ENCODE measurements at regions not wholly inside any gene's neighbourhood (a gene's known extent, or its start where the extent isn't known, plus 50 kb on each side); places are given as distances from the start of the nearest gene placed in this dataset.

- no peak for DNase-seq (ENCODE audit: low read depth in 6 of 9, low spot score in 9 of 9)
- 96% methylated on average over 3 of the region's 3 CpGs for WGBS
- H3K4me1 ChIP-seq (ENCODE audit: control insufficient read depth in 2 of 2, insufficient read depth in 2 of 2, low read length in 2 of 2) = no peaks in the 10 kb centered on the region
- H3K27ac ChIP-seq (ENCODE audit: low read depth in 1 of 2, low read length in 1 of 2) = no peak overlapping the region
- H3K9me3 ChIP-seq (ENCODE audit: control insufficient read depth in 2 of 2, insufficient read depth in 1 of 2, low read length in 1 of 2) = no peaks in the 10 kb centered on the region
- H3K4me3 ChIP-seq (ENCODE audit: low read length in 2 of 2) = no peak overlapping the region
- H3K36me3 ChIP-seq (ENCODE audit: control insufficient read depth in 2 of 2, insufficient read depth in 2 of 2, low read length in 1 of 2) = no peaks in the 10 kb centered on the region
- no peaks in the 10 kb centered on the region for H3K27me3 ChIP-seq (ENCODE audit: control insufficient read depth in 2 of 2, insufficient read depth in 1 of 2, low read length in 1 of 2)
These were observed 164.7 kb upstream of the SLCO3A1 start for GRCh38 chr15:91688811-91689210.

DNA sequence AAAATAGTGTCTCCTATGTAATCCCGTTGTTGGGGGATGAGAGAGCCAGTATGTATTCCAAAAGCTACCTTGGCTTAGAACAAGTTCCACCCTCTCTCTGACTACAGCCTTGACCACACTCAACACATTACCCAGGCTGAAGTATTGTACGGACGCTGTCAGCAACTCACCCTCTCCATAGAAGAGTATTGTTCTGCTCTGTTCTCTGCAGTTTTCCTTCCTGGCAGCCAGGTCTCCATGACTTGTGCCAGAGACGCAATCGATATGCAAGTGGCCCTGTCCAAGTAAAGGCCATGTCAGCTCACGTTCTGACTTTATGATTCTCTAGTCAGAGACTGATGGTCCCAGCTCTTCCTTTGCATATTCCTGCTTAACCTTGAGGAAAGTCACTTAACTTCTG, 164.1 kb upstream of the SLCO3A1 start:
- WGBS = 97% methylated on average over 6 of the region's 6 CpGs
- Histone ChIP-seq H3K27me3 (ENCODE audit: control insufficient read depth in 2 of 2, insufficient read depth in 1 of 2, low read length in 1 of 2) (no peaks in the 10 kb centered on the region), H3K4me3 (ENCODE audit: low read length in 2 of 2) (no peak overlapping the region)

DNA sequence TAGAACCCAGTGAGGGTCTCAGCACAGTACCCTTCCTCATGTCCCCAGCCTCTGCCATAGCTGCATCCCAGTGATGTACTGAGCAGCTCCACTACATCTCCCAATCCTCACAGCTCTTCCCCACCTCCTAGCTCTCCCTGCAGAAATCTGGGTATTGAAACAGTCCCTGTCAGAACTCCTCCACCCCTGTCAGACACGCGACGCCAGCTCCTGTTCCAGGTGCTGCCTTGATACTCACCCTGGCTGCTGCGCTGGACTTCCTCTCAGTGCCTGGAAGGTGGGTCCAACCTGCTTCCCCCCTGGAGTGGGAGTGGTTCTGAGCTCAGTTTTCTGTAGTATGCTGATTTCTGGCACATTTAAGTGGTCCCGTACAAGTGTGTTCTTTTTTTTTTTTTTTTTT, 160.9 kb upstream of the SLCO3A1 start:
- 98% methylated on average over 5 of the region's 5 CpGs for WGBS
- H3K36me3 ChIP-seq (ENCODE audit: control insufficient read depth in 2 of 2, insufficient read depth in 2 of 2, low read length in 1 of 2) = no peaks in the 10 kb centered on the region
- H3K4me3 ChIP-seq (ENCODE audit: low read length in 2 of 2) = no peak overlapping the region
- no peaks in the 10 kb centered on the region for H3K27me3 ChIP-seq (ENCODE audit: control insufficient read depth in 2 of 2, insufficient read depth in 1 of 2, low read length in 1 of 2)
- no peak overlapping the region for H3K27ac ChIP-seq (ENCODE audit: low read depth in 1 of 2, low read length in 1 of 2)
- H3K4me1 ChIP-seq (ENCODE audit: control insufficient read depth in 2 of 2, insufficient read depth in 2 of 2, low read length in 2 of 2) = no peaks in the 10 kb centered on the region
- no peak for DNase-seq (ENCODE audit: low read depth in 6 of 9, low spot score in 9 of 9)
- H3K9me3 ChIP-seq (ENCODE audit: control insufficient read depth in 2 of 2, insufficient read depth in 1 of 2, low read length in 1 of 2) = no peaks in the 10 kb centered on the region

More for the DNA sequence above, 164.1 kb upstream of the SLCO3A1 start:
- Histone ChIP-seq H3K9me3 (ENCODE audit: control insufficient read depth in 2 of 2, insufficient read depth in 1 of 2, low read length in 1 of 2) (no peaks in the 10 kb centered on the region), H3K27ac (ENCODE audit: low read depth in 1 of 2, low read length in 1 of 2) (no peak overlapping the region), H3K36me3 (ENCODE audit: control insufficient read depth in 2 of 2, insufficient read depth in 2 of 2, low read length in 1 of 2) (no peaks in the 10 kb centered on the region), H3K4me1 (ENCODE audit: control insufficient read depth in 2 of 2, insufficient read depth in 2 of 2, low read length in 2 of 2) (no peaks in the 10 kb centered on the region)
- DNase-seq (ENCODE audit: low read depth in 6 of 9, low spot score in 9 of 9) = no peak

DNA sequence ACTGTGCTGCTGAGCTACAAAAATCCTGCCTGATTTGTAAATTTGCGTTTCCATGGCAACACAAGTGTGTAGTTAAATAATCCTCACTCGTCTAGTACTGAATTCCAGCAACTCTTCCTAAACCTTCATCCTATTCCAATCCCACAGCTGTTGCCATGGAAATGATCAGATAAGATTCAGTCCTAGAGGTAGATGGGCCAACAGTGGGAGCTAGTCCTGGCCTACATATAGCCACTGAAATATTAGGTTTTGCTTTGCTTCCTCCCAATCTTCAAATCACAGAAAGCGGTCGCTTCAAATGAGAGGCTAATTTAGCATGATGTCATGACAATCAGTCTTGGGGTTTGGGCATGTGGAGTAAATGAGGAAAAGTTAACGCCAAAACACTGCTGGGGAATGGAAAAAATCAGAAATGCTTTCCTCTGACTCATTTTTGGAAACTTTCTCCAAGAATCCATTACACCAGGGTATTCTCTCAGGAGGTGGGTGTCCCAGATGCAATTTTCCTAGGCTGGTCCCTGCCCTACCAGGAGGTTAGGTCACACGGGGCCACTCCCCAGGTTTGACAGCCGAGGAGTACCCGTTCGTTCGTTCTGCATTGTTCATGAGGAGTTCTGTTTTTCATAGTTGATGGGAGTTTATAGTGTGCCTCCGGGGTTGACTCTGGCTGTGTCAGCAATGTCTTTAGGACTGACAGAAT, 159.2 kb upstream of the SLCO3A1 start:
- DNase-seq (ENCODE audit: low read depth in 6 of 9, low spot score in 9 of 9) = no peak
- H3K27me3 ChIP-seq (ENCODE audit: control insufficient read depth in 2 of 2, insufficient read depth in 1 of 2, low read length in 1 of 2) = no peaks in the 10 kb centered on the region

DNA sequence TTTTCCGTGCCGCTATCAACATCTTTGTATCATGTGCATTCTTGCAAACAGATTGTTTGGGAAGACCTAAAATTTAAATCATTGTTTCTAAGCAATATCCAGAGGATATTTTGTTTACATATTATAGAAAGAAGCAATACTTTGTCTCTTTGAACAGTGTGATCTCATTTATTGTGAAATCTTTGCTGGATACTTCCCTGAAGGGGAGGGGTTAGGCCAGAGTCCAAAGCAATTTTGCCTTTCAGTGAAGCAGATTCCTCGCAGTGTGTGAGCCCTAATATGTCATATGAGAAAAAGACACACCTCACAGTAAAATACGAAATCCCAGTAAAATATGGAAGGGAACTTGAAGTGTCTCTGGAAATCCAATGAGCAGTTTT, 158.7 kb upstream of the SLCO3A1 start:
- H3K27ac ChIP-seq (ENCODE audit: low read depth in 1 of 2, low read length in 1 of 2) = peak overlapping the region; percentile 68 to 69
- no peaks in the 10 kb centered on the region for H3K27me3 ChIP-seq (ENCODE audit: control insufficient read depth in 2 of 2, insufficient read depth in 1 of 2, low read length in 1 of 2)
- no peaks in the 10 kb centered on the region for H3K4me1 ChIP-seq (ENCODE audit: control insufficient read depth in 2 of 2, insufficient read depth in 2 of 2, low read length in 2 of 2)
- no peak for DNase-seq (ENCODE audit: low read depth in 6 of 9, low spot score in 9 of 9)
- 96% methylated on average over 4 of the region's 4 CpGs for WGBS
- no peaks in the 10 kb centered on the region for H3K9me3 ChIP-seq (ENCODE audit: control insufficient read depth in 2 of 2, insufficient read depth in 1 of 2, low read length in 1 of 2)
- no peak overlapping the region for H3K4me3 ChIP-seq (ENCODE audit: low read length in 2 of 2)
- no peaks in the 10 kb centered on the region for H3K36me3 ChIP-seq (ENCODE audit: control insufficient read depth in 2 of 2, insufficient read depth in 2 of 2, low read length in 1 of 2)

More for the DNA sequence above, 159.2 kb upstream of the SLCO3A1 start:
- Histone ChIP-seq H3K9me3 (ENCODE audit: control insufficient read depth in 2 of 2, insufficient read depth in 1 of 2, low read length in 1 of 2) (no peaks in the 10 kb centered on the region), H3K36me3 (ENCODE audit: control insufficient read depth in 2 of 2, insufficient read depth in 2 of 2, low read length in 1 of 2) (no peaks in the 10 kb centered on the region), H3K4me1 (ENCODE audit: control insufficient read depth in 2 of 2, insufficient read depth in 2 of 2, low read length in 2 of 2) (no peaks in the 10 kb centered on the region), H3K27ac (ENCODE audit: low read depth in 1 of 2, low read length in 1 of 2) (peak overlapping the region; percentile 68 to 69), H3K4me3 (ENCODE audit: low read length in 2 of 2) (no peak overlapping the region)
- WGBS = 95% methylated on average over 11 of the region's 11 CpGs

GRCh38 chr15:91695799-91696198, 157.7 kb upstream of the SLCO3A1 start:
- H3K4me3 ChIP-seq (ENCODE audit: low read length in 2 of 2) = no peak overlapping the region
- no peak overlapping the region for H3K27ac ChIP-seq (ENCODE audit: low read depth in 1 of 2, low read length in 1 of 2)
- H3K4me1 ChIP-seq (ENCODE audit: control insufficient read depth in 2 of 2, insufficient read depth in 2 of 2, low read length in 2 of 2) = no peaks in the 10 kb centered on the region
- 98% methylated on average over 8 of the region's 8 CpGs for WGBS
- H3K9me3 ChIP-seq (ENCODE audit: control insufficient read depth in 2 of 2, insufficient read depth in 1 of 2, low read length in 1 of 2) = no peaks in the 10 kb centered on the region
- DNase-seq (ENCODE audit: low read depth in 6 of 9, low spot score in 9 of 9) = no peak
- no peaks in the 10 kb centered on the region for H3K36me3 ChIP-seq (ENCODE audit: control insufficient read depth in 2 of 2, insufficient read depth in 2 of 2, low read length in 1 of 2)
- no peaks in the 10 kb centered on the region for H3K27me3 ChIP-seq (ENCODE audit: control insufficient read depth in 2 of 2, insufficient read depth in 1 of 2, low read length in 1 of 2)

GRCh38 chr15:91696981-91697380, 156.5 kb upstream of the SLCO3A1 start:
- Histone ChIP-seq H3K9me3 (ENCODE audit: control insufficient read depth in 2 of 2, insufficient read depth in 1 of 2, low read length in 1 of 2) (no peaks in the 10 kb centered on the region), H3K36me3 (ENCODE audit: control insufficient read depth in 2 of 2, insufficient read depth in 2 of 2, low read length in 1 of 2) (no peaks in the 10 kb centered on the region), H3K4me3 (ENCODE audit: low read length in 2 of 2) (no peak overlapping the region), H3K27me3 (ENCODE audit: control insufficient read depth in 2 of 2, insufficient read depth in 1 of 2, low read length in 1 of 2) (no peaks in the 10 kb centered on the region), H3K4me1 (ENCODE audit: control insufficient read depth in 2 of 2, insufficient read depth in 2 of 2, low read length in 2 of 2) (no peaks in the 10 kb centered on the region), H3K27ac (ENCODE audit: low read depth in 1 of 2, low read length in 1 of 2) (no peak overlapping the region)
- DNase-seq (ENCODE audit: low read depth in 6 of 9, low spot score in 9 of 9) = no peak
- 93% methylated on average over 3 of the region's 3 CpGs for WGBS

DNA sequence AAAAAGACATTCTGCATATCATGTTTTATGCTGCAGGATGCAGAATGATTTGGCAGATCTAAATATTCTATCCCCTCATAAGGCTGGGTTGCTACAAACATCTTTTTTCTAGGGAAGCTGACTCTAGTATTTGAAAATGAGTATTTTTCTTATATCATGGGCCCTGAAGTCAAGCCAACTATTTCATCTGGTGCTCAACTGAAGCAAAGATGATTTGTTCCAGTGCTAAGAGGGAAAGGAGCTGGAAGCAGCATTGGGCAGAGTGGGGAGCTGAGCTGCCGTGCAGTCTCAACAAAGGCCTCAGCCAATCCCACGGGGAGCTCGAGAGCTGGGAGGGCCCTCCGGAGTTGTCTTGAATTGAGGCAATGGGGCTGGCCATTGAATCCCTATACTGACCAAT, 155.3 kb upstream of the SLCO3A1 start:
- H3K4me3 ChIP-seq (ENCODE audit: low read length in 2 of 2) = no peak overlapping the region
- WGBS = 98% methylated on average over 4 of the region's 4 CpGs
- no peak for DNase-seq (ENCODE audit: low read depth in 6 of 9, low spot score in 9 of 9)

GRCh38 chr15:91699741-91700140, 153.8 kb upstream of the SLCO3A1 start:
- Histone ChIP-seq H3K4me3 (ENCODE audit: low read length in 2 of 2) (no peak overlapping the region), H3K9me3 (ENCODE audit: control insufficient read depth in 2 of 2, insufficient read depth in 1 of 2, low read length in 1 of 2) (no peaks in the 10 kb centered on the region), H3K27ac (ENCODE audit: low read depth in 1 of 2, low read length in 1 of 2) (no peak overlapping the region), H3K4me1 (ENCODE audit: control insufficient read depth in 2 of 2, insufficient read depth in 2 of 2, low read length in 2 of 2) (no peaks in the 10 kb centered on the region), H3K27me3 (ENCODE audit: control insufficient read depth in 2 of 2, insufficient read depth in 1 of 2, low read length in 1 of 2) (no peaks in the 10 kb centered on the region), H3K36me3 (ENCODE audit: control insufficient read depth in 2 of 2, insufficient read depth in 2 of 2, low read length in 1 of 2) (no peaks in the 10 kb centered on the region)
- DNase-seq (ENCODE audit: low read depth in 6 of 9, low spot score in 9 of 9) = no peak
- WGBS = 95% methylated on average over 1 of the region's 1 CpG

More for the DNA sequence above, 155.3 kb upstream of the SLCO3A1 start:
- Histone ChIP-seq H3K27ac (ENCODE audit: low read depth in 1 of 2, low read length in 1 of 2) (no peak overlapping the region), H3K9me3 (ENCODE audit: control insufficient read depth in 2 of 2, insufficient read depth in 1 of 2, low read length in 1 of 2) (no peaks in the 10 kb centered on the region), H3K4me1 (ENCODE audit: control insufficient read depth in 2 of 2, insufficient read depth in 2 of 2, low read length in 2 of 2) (no peaks in the 10 kb centered on the region), H3K36me3 (ENCODE audit: control insufficient read depth in 2 of 2, insufficient read depth in 2 of 2, low read length in 1 of 2) (no peaks in the 10 kb centered on the region), H3K27me3 (ENCODE audit: control insufficient read depth in 2 of 2, insufficient read depth in 1 of 2, low read length in 1 of 2) (no peaks in the 10 kb centered on the region)
